D341Med (cell line): ENCODE measurements at regions not wholly inside any gene's neighbourhood (a gene's known extent, or its start where the extent isn't known, plus 50 kb on each side); places are given as distances from the start of the nearest gene placed in this dataset.
"Not testable (repeated sequence)": the region's sequence is repeated elsewhere in the genome, so short reads cannot be mapped to it uniquely, and the experiment has no call there.

Source experiments
- DNase-seq: peaks from one replicate; pipeline ENCODE4 v3.0.0; 2012; ENCODE audit warnings: low spot score

DNA sequence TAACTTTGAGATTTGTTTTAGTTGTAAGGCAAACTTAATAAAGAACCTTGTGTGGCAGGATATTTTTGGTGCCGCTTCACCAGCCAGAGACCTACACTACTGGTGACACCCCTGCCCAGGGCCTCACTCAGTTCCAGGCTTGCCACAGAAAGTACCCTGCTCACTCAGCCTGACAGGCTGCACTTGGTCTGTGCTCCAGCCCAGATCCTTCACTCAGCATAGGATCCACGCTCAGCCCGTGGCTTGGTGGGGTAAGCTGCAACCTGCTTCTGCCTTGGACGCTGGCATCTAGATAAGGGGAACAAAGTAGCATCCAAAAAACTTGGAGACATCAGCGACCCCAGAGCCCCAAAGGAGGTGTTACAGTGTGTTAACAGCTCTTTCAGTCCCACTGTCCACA lies 825.5 kb downstream of the EPHA3 start:
- no peak for DNase-seq

DNA sequence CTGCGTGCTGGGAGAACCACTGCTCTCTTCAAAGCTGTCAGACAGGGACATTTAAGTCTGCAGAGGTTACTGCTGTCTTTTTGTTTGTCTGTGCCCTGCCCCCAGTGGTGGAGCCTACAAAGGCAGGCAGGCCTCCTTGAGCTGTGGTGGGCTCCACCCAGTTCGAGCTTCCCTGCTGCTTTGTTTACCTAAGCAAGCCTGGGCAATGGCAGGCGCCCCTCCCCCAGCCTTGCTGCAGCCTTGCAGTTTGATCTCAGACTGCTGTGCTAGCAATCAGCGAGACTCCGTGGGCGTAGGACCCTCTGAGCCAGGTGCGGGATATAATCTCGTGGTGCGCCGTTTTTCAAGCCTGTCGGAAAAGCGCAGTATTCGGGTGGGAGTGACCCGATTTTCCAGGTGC lies 837.0 kb downstream of the EPHA3 start:
- not testable (repeated sequence) for DNase-seq

DNA sequence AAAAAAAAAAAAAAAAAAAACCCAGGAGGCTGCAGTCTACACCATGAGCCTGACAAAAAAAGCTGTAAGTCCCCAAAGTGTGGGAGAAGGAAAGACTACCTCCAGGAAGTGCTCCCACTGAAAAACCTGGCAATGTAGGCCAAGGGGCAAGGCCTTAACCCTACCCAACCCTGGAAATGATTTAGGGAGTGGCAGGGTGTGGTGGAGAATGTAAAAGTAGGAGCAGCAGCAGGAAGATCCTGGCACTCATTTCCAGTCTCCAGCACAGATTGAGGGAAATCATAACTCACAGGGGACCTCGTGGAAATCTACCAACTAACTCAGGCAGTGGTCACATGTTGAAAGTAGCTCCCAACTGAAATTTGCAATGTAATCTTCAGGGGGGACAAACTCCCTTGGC lies 839.5 kb downstream of the EPHA3 start:
- no peak for DNase-seq

DNA sequence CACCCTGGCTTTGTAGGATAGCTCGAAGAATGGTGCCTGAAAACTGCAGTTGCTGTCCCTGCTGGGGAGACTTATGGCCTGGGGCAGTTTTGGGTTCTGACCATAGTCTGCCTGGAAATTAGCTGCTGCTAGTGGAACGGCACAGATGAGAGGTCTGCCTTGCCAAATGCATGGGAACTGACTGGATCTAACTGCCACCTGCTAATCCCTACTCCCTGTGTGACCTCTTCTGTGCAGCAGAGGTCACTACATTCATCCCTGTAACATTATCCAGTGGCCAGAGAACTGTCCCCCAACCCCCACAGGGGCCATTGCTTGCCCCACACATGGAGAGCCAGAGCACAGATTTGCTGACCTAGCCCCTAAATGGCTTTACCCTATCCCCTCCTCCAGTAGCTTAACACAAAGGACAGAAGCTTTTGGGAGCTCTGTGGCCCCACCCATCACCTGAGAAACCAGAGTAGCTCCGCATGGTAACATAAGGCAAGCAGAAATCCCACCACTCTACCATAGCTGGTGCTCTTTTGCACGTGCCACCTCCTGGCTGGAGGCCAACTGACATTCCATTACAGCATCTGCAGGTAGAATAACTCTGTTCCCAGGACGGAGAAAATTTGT lies 840.0 kb downstream of the EPHA3 start:
- no peak for DNase-seq

DNA sequence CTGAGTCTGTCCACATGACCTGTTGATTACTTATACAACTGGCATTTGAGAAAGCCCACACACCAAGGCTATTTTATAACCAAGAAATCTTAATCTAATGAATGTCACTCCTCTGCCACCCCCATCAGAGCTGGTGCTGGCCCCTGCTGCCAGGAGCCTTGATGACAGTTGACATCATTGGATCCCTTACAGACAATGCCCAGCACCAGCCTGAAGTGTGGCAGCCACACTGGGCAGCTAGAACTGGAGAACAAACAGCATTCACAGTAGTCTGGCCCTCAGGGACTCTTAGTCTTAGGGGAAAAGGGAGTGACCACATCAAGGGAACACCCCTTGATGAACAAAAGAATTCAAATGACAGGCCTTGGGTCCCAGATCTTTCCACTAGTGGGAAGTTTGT lies 840.6 kb downstream of the EPHA3 start:
- no peak for DNase-seq

DNA sequence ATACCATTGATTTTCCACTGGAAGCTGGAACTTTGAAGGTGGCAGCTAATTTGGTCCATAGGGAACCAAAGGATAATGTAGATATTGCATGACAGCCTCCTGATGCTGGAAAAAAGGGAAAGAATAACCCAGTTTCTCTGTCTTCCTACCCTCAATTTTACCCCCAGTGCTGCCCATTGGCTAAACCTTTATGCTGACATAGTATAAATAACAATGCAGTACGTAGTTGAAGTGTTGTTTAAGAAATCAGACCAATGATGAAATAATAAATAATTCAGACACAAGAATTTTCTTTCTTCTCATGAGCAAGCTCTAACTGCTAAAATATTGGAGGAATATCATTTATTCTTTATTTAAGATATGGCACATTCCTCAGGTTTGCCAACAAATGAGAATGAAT lies 843.4 kb downstream of the EPHA3 start:
- no peak for DNase-seq

DNA sequence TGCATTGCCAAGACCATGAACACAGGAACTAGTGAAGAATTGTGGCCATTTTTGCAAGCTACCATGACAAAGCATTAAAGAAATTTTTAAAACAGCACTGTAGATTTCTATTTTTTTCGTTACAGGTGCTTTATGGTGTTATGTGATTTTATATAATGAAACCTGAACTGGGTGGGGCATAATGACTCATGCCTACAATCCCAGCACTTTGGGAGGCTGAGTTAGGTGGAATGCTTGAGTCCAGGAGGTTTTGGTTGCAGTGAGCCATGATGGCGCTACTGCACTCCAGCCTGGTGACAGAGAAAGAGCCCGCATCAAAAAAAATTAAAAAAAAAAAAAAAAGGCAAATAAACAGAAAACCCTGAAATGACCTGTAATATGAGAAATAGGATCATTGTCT lies 846.7 kb downstream of the EPHA3 start:
- DNase-seq: no peak

DNA sequence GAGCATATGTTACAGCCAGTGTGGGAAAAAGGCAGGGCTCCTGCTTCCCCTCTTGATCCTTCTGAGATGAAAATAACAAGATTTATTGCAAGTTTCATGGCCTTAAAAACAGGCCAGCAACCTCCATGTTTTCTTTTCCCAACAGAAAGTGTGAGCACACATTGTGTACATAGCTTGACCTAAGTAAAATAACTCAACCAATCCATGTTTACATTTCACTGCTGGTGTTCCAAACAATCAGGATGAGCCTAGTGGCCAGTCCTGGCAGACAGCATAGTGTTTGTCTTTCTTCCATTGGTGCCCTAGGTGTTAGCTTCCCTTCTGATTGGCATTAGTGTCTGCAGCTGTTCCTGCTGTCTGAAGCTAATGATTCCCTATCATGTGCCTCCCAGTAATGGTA lies 847.7 kb downstream of the EPHA3 start:
- DNase-seq: no peak

DNA sequence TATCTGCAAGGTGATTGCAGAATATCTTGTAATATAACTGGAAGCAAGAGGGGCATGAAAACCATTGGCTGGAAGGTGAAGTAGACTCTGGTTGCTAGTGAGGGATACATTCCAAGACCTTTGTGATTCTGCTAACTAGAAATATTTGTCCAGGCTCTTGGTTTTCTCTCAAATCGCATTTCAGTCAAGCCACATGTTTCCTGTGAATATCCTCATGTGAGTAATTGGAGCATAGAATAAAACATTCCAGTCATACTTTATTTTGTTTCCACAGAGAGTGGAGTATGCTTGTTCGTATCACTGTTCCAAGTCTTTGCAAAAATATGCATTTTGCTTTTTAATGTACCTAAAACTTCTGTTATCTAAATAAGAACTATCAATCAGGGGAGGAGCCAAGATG lies 850.0 kb downstream of the EPHA3 start:
- DNase-seq: no peak

DNA sequence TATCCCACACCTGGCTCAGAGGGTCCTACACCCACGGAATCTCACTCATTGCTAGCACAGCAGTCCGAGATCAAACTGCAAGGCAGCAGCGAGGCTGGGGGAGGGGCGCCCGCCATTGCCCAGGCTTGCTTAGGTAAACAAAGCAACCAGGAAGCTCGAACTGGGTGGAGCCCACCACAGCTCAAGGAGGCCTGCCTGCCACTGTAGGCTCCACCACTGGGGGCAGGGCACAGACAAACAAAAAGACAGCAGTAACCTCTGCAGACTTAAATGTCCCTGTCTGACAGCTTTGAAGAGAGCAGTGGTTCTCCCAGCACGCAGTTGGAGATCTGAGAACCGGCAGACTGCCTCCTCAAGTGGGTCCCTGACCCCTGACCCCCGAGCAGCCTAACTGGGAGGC lies 850.7 kb downstream of the EPHA3 start:
- not testable (repeated sequence) for DNase-seq

DNA sequence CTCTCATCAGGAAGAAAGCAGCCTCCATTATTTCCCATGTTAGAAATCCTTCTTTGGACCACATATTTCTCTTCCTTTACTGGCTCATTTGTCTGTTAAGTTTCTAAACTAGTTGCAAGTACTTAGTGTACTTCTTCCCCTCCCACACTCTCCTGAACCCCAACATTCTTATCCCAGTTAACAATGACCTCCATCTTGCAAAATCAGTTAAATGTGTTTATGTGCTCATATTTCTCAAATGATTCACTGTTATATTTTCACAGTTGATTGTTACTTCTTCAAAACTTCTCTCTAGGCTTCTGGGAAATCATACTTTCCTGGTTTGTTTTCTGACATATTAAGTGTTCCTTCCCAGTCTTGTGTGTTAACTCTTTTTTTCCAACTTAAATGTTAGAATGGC lies 856.9 kb downstream of the EPHA3 start:
- DNase-seq: no peak

DNA sequence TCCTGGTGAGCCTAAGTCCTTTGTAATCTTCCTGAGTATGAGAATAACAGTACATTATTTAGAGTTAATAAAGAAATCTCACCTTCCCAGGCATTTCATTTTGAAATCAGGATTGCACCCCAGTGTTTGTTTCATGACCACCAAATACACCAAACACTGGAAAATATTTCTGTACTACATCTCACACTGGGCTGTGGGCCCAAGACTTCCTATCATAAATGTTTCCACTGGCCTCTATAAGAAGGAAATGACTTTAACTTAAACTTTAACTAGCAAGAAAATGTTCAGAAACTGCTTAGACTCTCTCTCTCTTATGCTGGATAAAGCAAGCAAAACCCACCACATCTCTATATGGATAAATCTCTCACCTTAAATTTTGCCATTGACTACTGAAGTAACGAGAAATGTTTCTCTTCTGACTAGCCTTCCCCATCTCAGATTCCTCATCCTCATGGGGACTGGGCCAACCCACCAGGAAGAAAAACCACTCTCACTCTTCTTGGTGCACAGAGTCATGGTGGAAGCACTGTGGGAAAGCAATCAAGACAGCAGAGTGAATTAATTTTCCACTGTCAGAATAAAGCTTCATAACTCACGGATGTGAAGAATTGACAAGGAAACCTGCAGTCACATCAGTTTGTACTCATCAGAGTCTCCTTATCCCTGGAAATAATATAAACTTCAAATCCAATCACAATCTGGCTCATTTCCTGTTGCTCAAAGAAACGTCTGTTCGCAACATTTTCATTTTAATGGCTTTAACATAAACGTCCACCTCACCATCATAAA lies 859.6 kb downstream of the EPHA3 start:
- DNase-seq: no peak

DNA sequence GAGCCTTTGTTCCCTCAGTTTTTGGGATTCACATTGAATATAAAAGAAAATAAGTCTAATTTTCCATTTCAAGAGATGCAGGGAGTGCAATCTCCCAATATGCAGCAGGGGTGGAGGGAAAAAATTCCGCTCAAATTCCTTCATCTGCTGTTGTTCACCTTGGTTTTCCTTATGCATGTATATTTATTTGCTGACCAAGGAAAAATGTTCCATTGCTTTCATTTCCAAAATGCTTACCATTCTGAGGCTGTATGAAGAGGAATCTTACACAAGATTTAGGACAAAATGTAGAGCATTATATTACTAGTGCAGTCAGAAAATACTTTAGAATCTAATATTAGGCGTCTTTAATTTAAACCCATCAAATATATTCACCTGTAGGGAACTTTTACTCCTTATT lies 863.9 kb downstream of the EPHA3 start:
- no peak for DNase-seq

DNA sequence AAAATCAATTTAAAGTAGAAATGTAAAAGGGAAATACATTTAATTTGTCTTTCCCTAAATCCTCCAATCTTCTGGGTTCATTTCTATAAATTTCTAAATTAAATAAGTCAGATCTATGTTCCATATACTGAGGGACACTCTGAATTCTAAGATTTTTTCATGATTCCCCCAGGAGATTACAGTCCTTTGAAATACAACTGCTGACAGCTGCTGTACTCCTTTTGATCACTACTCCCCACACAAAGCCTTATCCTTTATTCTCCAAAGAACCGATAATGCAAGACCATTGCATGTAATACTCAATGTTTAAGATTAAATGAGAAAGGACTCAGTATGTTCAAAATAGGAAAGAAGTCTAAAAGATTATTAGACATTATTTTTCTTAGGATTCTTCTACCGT lies 865.7 kb downstream of the EPHA3 start:
- peak; percentile 25 for DNase-seq

DNA sequence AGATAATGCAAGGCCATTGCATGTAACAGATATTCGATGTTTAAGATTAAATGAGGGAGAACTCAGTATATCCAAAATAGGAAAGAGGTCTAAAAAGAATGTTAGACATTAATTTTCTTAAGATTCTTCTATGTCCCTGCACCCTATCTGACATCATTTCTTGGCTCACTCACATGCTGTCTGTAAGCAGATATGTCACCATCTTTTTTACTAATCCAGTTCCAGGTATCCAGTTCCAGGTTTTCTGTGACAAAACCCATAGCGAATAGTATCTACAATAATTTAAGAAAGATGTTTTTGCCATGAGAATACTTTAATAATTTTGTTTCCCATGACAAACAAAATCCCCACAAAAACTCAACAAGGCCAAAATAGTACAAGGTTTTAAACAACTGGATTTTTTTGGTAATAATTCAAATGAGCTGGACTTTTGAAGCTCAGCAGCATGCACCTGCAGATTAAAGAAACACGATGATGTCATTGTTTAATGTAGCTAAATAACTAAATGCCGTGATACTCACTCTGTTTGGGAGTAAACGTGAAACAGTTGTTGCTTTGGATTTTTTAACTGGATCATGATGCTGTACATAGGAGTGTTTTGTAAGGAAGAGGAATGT lies 867.6 kb downstream of the EPHA3 start:
- DNase-seq: no peak

DNA sequence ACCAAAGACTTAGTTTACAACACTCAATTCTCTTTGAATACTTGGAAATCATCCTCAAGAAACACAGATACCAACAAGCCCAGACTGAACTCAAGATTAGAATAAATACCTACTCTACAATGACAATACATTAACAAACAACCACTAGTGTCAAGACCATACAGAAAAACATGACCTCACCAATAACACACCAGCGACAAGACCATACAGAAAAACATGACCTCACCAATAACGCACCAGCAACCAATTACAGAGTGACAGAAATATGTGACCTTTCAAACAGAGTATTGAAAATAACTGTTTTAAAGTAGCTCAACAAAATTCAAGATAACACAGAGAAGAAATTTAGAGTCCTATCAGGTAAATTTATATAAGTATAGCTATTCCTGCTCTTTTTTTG lies 876.0 kb downstream of the EPHA3 start:
- no peak for DNase-seq

DNA sequence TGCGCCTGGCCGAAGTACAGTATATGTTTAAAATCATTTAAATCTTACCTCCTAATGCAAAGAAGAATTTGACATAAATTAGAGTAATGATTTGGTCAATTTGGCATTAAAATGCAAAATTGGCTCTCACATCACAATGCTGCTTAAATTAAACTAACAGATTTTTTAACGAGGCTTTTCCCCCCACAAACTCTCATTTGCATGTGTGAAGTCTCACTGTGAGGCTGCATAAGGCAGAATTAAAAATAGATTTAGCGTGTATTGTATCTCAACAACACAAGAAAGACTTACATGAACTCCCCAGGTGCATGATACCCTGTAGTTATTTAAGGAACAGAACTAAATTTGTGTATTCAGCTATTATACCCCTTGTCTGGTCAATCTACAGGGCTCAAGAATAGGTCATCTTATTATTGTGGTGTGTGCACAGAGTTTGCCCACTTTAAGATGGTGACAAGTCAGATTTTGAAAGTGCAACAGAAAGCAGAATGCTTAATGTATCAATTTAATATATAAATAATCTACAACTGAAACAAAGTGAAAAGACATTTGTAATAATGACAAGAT lies 897.9 kb downstream of the EPHA3 start:
- no peak for DNase-seq

DNA sequence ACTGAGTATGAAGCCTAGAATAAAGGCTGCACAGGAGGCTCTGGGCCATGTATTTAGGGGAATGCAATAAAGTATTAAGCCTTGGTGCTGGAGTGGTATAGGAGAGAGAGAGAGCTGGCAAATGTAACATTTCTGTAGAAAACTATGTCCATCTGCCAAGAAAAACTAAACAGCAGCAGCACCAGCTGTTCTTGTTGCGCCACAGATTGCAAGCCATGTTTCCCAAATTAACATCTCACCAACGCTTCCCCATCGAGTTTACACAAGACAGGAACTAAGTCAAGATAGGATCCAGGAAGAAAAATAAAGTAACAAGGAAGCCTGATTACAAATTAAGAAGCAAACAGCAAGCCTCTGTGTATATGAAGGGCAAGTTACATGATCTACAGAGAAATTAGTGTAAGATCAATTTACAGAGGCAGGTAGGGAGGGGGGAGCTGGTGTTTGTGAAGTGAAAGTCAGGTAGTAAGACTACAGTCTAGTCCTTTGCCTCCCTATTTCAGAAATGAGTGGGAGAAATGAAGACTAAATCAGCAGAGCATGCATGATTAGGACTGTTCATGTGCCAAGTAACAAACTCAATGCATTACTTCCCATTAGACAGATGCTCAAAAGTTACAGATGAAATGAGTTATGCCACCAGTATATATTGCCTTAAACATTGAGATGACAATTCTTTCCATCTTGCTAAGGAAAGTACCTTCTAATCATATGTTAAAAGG lies 900.5 kb downstream of the EPHA3 start:
- DNase-seq: no peak

DNA sequence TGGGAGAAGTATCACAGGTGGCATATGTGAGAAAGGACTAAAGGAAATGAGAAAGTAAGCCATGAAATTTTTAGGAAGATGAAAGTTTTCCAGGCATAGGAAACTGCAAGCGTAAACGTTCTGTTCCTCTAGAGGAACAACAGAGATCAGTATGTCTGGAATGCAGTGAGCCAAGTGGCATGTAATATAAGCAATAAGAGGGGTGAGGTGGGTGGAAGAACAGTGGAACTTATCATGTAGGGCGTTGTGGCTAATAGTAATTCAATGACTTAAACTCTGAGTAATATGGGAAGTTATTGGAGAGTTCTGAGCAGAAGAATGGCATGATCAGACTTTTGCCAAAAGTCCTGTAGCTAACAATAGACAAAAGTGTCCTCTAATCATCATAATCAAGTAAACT lies 902.9 kb downstream of the EPHA3 start:
- no peak for DNase-seq

DNA sequence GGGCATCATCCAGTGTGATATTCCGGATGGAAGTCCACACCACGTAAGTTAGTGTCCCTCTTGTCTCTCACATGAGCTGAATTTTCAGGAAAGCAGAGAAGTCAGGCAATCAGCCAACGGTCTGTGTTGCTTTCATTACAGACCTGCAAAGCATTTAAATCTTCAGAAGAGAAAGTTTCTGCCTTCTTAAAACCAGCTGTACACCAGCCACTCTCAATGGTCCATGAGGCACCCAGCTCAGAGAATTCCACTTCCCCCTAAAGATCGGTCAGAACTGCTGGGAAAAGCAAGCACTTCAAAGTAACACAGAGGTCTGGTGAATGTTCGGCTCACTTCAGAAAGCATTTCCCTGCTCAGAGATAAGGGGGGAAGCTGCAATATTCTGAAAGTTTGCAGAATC lies 903.7 kb downstream of the EPHA3 start:
- no peak for DNase-seq

DNA sequence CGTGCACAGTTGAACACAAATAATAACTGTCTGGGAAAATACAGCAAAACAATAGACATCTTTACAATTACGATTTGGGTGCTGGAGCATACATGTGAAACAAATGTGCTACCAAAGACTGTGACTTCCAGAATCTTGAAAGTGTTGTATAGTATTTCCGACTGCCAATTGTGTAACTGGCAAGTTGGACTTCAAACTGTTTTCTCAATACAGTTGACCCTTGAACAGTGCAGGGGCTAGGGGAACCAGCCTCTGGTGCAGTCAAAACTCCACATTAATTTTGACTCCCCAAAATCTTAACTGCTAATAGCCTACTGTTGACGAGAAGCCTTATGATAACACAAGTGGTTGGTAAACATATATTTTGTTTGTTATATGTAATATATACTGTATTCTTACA lies 904.2 kb downstream of the EPHA3 start:
- DNase-seq: no peak

DNA sequence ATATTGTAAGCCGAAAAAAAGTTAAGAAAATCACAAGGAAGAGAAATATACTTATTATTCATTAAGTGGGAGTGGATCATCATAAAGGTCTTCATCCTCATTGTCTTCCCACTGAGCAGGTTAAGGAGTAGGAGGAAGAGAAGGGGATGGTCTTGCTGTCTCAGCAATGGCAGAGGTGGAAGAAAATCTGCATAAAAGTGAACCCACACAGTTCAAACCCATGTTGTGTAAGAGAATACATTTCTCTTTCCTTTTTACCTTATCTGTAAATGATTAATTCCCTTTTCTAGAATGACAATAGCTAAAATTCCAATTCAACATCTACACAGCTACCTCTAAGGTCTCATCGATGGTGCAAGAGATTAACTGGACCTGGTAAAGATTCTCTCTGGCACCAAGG lies 904.6 kb downstream of the EPHA3 start:
- no peak for DNase-seq
